Activated CD4-positive, alpha-beta T cell treated with anti-CD3 and anti-CD28 coated beads, Interleukin-2, amount 10 ng/mL, durations not matched to agents 7 days and 5 days (primary cell): ENCODE measurements at regions not wholly inside any gene's neighbourhood (a gene's known extent, or its start where the extent isn't known, plus 50 kb on each side); places are given as distances from the start of the nearest gene placed in this dataset.

Experiments used
- CTCF ChIA-PET: fragments of 350-600 bp; sonication (Branson Sonifier 250); formaldehyde crosslinking; loops from one replicate; lab custom pipeline; 2021; ENCODE audit warnings: antibody characterized with exemption; lab: Charles Lee
- POLR2A ChIA-PET: fragments of 350-600 bp; sonication (Branson Sonifier 250); formaldehyde crosslinking; loops from one replicate; lab custom pipeline; 2021; ENCODE audit warnings: antibody characterized with exemption; lab: Charles Lee
- DNase-seq: peaks from one replicate; pipeline ENCODE4 v3.0.0-alpha.2; 2020
- H3K27ac Mint-ChIP-seq: one replicate; pipeline ENCODE4 v1.8.0; 2021; ENCODE audit warnings: mild to moderate bottlenecking, moderate library complexity, mixed read lengths
- H3K27me3 Mint-ChIP-seq: one replicate; pipeline ENCODE4 v1.8.0; 2021; ENCODE audit warnings: mixed read lengths
- H3K36me3 Mint-ChIP-seq: one replicate; pipeline ENCODE4 v1.8.0; 2021; ENCODE audit warnings: low read depth, mixed read lengths
- H3K4me1 Mint-ChIP-seq: one replicate; pipeline ENCODE4 v1.8.0; 2021; ENCODE audit warnings: mixed read lengths
- H3K4me3 Mint-ChIP-seq: one replicate; pipeline ENCODE4 v1.8.0; 2021; ENCODE audit warnings: mild to moderate bottlenecking, moderate library complexity, mixed read lengths
- H3K9me3 Mint-ChIP-seq: one replicate; pipeline ENCODE4 v1.8.0; 2021; ENCODE audit warnings: mixed read lengths

- no peaks in the 10 kb centered on the region for H3K27me3 Mint-ChIP-seq
- no peak overlapping the region for H3K4me3 Mint-ChIP-seq
- no peak for DNase-seq
- H3K4me1 Mint-ChIP-seq = no peaks in the 10 kb centered on the region
- H3K36me3 Mint-ChIP-seq = no peaks in the 10 kb centered on the region
- peaks cover 2% of the 10 kb centered on the region for H3K9me3 Mint-ChIP-seq
- POLR2A ChIA-PET = no interaction called here
- no peak overlapping the region for H3K27ac Mint-ChIP-seq
- CTCF ChIA-PET = no interaction called here
Measured at GRCh38 chr4:45100956-45101818, 374.8 kb upstream of the GNPDA2 start.

GRCh38 chr4:45099471-45099870 lies 373.1 kb upstream of the GNPDA2 start:
- Mint-ChIP-seq H3K9me3 (peaks cover 2% of the 10 kb centered on the region), H3K27me3 (no peaks in the 10 kb centered on the region), H3K36me3 (no peaks in the 10 kb centered on the region), H3K4me3 (no peak overlapping the region), H3K27ac (no peak overlapping the region), H3K4me1 (no peaks in the 10 kb centered on the region)
- no peak for DNase-seq
- ChIA-PET CTCF (no interaction called here), POLR2A (no interaction called here)

DNA sequence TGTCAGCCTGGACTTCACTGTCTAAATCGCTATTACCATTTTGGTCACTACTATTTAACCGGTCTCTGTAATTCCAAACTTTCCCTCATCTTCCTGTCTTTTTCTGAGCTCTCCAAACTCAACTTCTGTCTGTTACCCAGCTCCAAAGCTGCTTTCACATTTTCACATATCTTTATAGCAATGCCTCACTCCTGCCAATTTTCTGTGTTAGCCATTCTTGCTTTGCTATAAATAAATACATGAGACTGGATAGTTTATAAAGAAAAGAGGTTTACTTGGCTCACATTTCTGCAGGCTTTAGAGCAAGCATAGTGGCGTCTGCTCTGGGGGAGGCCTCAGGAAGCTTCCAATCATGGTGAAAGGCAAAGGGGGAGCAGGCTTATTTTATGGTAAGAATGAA lies 368.3 kb upstream of the GNPDA2 start:
- POLR2A ChIA-PET = no interaction called here
- Mint-ChIP-seq H3K27me3 (no peaks in the 10 kb centered on the region), H3K9me3 (peaks cover 5% of the 10 kb centered on the region), H3K27ac (no peak overlapping the region), H3K36me3 (no peaks in the 10 kb centered on the region), H3K4me1 (no peaks in the 10 kb centered on the region), H3K4me3 (no peak overlapping the region)
- DNase-seq = no peak
- CTCF ChIA-PET = no interaction called here

GRCh38 chr4:45082101-45082500 lies 355.7 kb upstream of the GNPDA2 start:
- no peak for DNase-seq
- CTCF ChIA-PET = no interaction called here
- Mint-ChIP-seq H3K4me1 (no peaks in the 10 kb centered on the region), H3K36me3 (no peaks in the 10 kb centered on the region), H3K9me3 (peaks cover 7% of the 10 kb centered on the region), H3K27me3 (no peaks in the 10 kb centered on the region), H3K4me3 (no peak overlapping the region), H3K27ac (no peak overlapping the region)
- POLR2A ChIA-PET = no interaction called here

- POLR2A ChIA-PET = no interaction called here
- Mint-ChIP-seq H3K36me3 (no peaks in the 10 kb centered on the region), H3K27me3 (no peaks in the 10 kb centered on the region), H3K4me1 (no peaks in the 10 kb centered on the region), H3K4me3 (no peak overlapping the region), H3K9me3 (peaks cover 7% of the 10 kb centered on the region), H3K27ac (no peak overlapping the region)
- DNase-seq = no peak
- CTCF ChIA-PET = no interaction called here
Measured at GRCh38 chr4:45079616-45080015, 353.3 kb upstream of the GNPDA2 start.

DNA sequence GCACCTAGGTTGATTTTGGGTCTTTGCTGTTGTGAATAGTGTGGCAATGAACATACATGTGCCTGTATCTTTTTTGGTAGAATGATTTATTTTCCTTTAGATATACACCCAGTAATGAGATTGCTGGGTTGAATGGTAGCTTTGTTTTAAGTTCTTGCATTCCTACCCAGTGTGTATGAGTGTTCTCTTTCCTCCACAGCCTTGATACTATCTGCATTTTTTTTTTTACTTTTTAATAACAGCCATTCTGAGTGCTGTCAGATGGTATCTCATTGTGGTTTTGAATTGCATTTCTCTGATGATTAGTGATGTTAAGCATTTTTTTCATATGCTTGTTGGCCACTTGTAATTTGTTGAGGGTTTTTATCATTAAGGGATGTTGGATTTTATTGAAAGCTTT lies 351.8 kb upstream of the GNPDA2 start:
- Mint-ChIP-seq H3K27me3 (no peaks in the 10 kb centered on the region), H3K4me1 (no peaks in the 10 kb centered on the region), H3K4me3 (no peak overlapping the region), H3K9me3 (peaks cover 3% of the 10 kb centered on the region), H3K27ac (no peak overlapping the region), H3K36me3 (no peaks in the 10 kb centered on the region)
- ChIA-PET CTCF (no interaction called here), POLR2A (no interaction called here)
- DNase-seq = no peak

GRCh38 chr4:45072981-45073380 lies 346.6 kb upstream of the GNPDA2 start:
- no peaks in the 10 kb centered on the region for H3K27me3 Mint-ChIP-seq
- no peak for DNase-seq
- H3K4me3 Mint-ChIP-seq = no peak overlapping the region
- ChIA-PET CTCF (no interaction called here), POLR2A (no interaction called here)
- peaks cover 7% of the 10 kb centered on the region for H3K9me3 Mint-ChIP-seq
- no peaks in the 10 kb centered on the region for H3K4me1 Mint-ChIP-seq
- no peak overlapping the region for H3K27ac Mint-ChIP-seq
- no peaks in the 10 kb centered on the region for H3K36me3 Mint-ChIP-seq

DNA sequence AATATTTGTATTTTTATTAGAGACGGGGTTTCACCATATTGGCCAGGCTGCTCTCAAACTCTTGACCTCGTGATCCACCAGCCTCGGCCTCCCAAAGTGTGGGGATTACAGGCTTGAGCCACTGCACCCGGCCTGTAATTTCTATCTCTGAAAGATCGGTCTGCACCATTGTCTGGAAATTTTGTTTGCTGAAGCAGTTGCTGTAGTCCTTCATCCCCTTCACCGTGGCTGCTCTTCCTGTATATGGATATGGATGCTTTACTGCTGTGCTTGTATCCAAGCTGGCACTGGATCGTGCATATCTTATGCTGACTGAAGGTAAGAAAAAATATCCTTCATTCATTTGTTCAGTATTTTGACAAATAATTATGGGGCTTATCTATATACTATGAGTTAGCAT lies 338.4 kb upstream of the GNPDA2 start:
- Mint-ChIP-seq H3K27ac (no peak overlapping the region), H3K4me3 (no peak overlapping the region)

GRCh38 chr4:45063696-45064095 lies 337.3 kb upstream of the GNPDA2 start:
- peaks cover 3% of the 10 kb centered on the region for H3K9me3 Mint-ChIP-seq
- DNase-seq = no peak
- H3K27me3 Mint-ChIP-seq = no peaks in the 10 kb centered on the region

More for the DNA sequence above, 338.4 kb upstream of the GNPDA2 start:
- H3K4me1 Mint-ChIP-seq = no peaks in the 10 kb centered on the region
- DNase-seq = no peak
- CTCF ChIA-PET = no interaction called here
- no peaks in the 10 kb centered on the region for H3K27me3 Mint-ChIP-seq
- POLR2A ChIA-PET = no interaction called here
- H3K9me3 Mint-ChIP-seq = peaks cover 8% of the 10 kb centered on the region
- H3K36me3 Mint-ChIP-seq = no peaks in the 10 kb centered on the region

DNA sequence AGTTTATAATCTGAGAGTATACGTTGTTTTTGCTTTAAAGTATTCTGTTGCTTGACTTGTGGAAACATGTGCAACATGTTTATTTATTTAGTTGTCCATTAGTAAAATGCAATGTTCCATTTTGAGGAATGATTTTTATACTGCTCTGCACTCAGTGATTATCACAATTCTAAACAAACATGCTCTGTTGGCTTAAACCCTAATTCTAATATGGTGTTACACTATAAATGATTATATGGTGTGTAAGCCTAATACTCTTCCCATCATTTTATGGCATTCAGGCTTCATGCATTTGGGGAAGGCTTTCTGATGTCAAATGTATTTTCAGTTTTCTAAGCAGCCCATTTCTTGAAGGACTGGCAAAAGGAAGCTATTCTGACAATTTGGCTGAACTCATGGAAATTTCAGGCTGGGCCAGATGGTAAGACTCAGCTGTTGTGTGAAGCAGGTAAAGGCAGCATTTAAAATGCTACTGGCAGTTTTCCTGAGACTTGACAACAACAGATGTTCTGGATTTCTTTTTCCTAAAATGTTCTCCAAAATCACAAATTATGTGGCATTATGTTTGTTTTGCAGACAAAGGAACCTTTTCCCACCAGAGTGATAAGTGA lies 336.7 kb upstream of the GNPDA2 start:
- ChIA-PET POLR2A (no interaction called here), CTCF (no interaction called here)
- no peaks in the 10 kb centered on the region for H3K27me3 Mint-ChIP-seq
- H3K27ac Mint-ChIP-seq = no peak overlapping the region
- peaks cover 3% of the 10 kb centered on the region for H3K9me3 Mint-ChIP-seq
- no peak for DNase-seq
- no peaks in the 10 kb centered on the region for H3K36me3 Mint-ChIP-seq
- no peaks in the 10 kb centered on the region for H3K4me1 Mint-ChIP-seq
- H3K4me3 Mint-ChIP-seq = no peak overlapping the region

More at GRCh38 chr4:45063696-45064095, 337.3 kb upstream of the GNPDA2 start:
- Mint-ChIP-seq H3K36me3 (no peaks in the 10 kb centered on the region), H3K4me1 (no peaks in the 10 kb centered on the region), H3K27ac (no peak overlapping the region), H3K4me3 (no peak overlapping the region)
- CTCF ChIA-PET = no interaction called here
- POLR2A ChIA-PET = no interaction called here

- no peaks in the 10 kb centered on the region for H3K4me1 Mint-ChIP-seq
- H3K4me3 Mint-ChIP-seq = no peak overlapping the region
- ChIA-PET CTCF (no interaction called here), POLR2A (no interaction called here)
- H3K9me3 Mint-ChIP-seq = peaks cover 8% of the 10 kb centered on the region
- no peaks in the 10 kb centered on the region for H3K27me3 Mint-ChIP-seq
- H3K36me3 Mint-ChIP-seq = no peaks in the 10 kb centered on the region
- no peak for DNase-seq
- H3K27ac Mint-ChIP-seq = no peak overlapping the region
Measured at GRCh38 chr4:45043911-45044310, 317.6 kb upstream of the GNPDA2 start.

- Mint-ChIP-seq H3K27ac (no peak overlapping the region), H3K4me3 (no peak overlapping the region), H3K27me3 (no peaks in the 10 kb centered on the region)
Measured at GRCh38 chr4:45036677-45037076, 310.3 kb upstream of the GNPDA2 start.

DNA sequence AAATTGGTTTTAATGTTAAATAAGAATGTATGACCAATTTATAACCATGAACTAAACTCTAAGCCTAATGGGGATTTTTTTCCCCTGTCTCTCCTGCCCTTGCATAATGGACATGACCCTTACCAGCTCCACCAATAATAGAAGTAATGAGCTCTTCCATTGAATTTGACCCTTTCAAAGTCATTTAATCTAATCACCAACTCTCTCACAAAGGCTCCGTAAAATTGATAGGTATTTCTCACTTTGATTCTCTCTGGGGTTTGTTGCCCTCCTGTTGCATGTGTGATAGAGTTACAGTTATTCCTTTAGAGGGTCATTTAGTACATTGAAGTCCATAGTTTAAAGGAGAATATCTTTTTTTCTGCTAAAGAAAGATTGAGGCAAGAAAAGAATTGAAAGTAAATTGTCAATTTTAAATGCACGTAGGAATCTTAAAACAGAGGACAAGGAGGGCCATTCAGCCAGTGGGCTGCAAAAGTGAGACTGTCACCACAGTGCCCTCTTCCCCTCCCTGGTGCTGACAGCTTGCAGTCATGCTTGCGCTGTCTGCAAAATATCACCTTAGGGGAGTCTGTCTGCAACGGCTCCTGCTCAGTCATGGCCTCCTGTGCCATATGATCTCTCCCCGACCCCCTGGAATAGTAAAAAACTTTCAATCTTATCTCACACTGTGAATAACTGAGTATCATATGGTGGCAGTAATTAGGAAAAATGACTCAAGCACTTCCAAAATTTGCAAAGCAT lies 307.5 kb upstream of the GNPDA2 start:
- Mint-ChIP-seq H3K27ac (no peak overlapping the region), H3K4me1 (no peaks in the 10 kb centered on the region), H3K4me3 (no peak overlapping the region), H3K36me3 (no peaks in the 10 kb centered on the region), H3K27me3 (no peaks in the 10 kb centered on the region), H3K9me3 (no peaks in the 10 kb centered on the region)
- DNase-seq = no peak
- ChIA-PET CTCF (no interaction called here), POLR2A (no interaction called here)

More at GRCh38 chr4:45036677-45037076, 310.3 kb upstream of the GNPDA2 start:
- no peaks in the 10 kb centered on the region for H3K9me3 Mint-ChIP-seq
- ChIA-PET CTCF (no interaction called here), POLR2A (no interaction called here)
- no peaks in the 10 kb centered on the region for H3K36me3 Mint-ChIP-seq
- no peak for DNase-seq
- no peaks in the 10 kb centered on the region for H3K4me1 Mint-ChIP-seq
